ENCODE measurements at regions not wholly inside any gene's neighbourhood (a gene's known extent, or its start where the extent isn't known, plus 50 kb on each side); places are given as distances from the start of the nearest gene placed in this dataset.

DNA sequence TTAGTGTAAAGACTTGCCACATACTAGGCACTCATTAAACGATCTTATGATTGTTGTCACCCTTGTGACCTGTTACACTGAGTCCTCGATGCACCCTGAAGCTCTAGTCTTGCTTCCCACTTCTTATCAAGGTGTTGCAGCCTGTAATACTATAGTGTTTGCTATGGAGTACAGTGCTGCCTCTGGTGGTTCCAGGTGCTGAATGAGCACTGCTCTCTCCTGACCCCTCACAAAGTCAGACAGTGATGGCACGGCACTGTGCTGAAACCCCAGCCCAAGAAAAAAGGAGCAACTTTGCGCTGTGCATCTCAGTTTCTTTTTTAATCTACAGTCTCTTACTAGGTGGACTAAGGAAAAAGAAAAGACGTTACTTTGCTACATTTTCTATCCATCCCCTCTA lies 106.3 kb downstream of the GC start:
- TF ChIP-seq, protein P1, sequence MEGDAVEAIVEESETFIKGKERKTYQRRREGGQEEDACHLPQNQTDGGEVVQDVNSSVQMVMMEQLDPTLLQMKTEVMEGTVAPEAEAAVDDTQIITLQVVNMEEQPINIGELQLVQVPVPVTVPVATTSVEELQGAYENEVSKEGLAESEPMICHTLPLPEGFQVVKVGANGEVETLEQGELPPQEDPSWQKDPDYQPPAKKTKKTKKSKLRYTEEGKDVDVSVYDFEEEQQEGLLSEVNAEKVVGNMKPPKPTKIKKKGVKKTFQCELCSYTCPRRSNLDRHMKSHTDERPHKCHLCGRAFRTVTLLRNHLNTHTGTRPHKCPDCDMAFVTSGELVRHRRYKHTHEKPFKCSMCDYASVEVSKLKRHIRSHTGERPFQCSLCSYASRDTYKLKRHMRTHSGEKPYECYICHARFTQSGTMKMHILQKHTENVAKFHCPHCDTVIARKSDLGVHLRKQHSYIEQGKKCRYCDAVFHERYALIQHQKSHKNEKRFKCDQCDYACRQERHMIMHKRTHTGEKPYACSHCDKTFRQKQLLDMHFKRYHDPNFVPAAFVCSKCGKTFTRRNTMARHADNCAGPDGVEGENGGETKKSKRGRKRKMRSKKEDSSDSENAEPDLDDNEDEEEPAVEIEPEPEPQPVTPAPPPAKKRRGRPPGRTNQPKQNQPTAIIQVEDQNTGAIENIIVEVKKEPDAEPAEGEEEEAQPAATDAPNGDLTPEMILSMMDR (conservative IDR thresholded peaks at IDR 0.05; ENCODE audit: low read depth, low read length) = no peak
- TF ChIP-seq MAFK (IDR thresholded peaks at IDR 0.05; ENCODE audit: low read depth, low read length) (no peak), CEBPB (IDR thresholded peaks at IDR 0.05; ENCODE audit: low read depth, low read length) (no peak), POLR2A (IDR thresholded peaks at IDR 0.05; ENCODE audit: low read depth, low read length) (no peak), NFE2L2 (IDR thresholded peaks at IDR 0.05; ENCODE audit: low read depth, low read length) (no peak), CHD1 (IDR thresholded peaks at IDR 0.05; ENCODE audit: low read depth, low read length) (no peak)
- TF ChIP-seq, protein P2, sequence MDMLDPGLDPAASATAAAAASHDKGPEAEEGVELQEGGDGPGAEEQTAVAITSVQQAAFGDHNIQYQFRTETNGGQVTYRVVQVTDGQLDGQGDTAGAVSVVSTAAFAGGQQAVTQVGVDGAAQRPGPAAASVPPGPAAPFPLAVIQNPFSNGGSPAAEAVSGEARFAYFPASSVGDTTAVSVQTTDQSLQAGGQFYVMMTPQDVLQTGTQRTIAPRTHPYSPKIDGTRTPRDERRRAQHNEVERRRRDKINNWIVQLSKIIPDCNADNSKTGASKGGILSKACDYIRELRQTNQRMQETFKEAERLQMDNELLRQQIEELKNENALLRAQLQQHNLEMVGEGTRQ (IDR thresholded peaks at IDR 0.05; ENCODE audit: low read depth, low read length) = no peak

All from IMR-90 (cell line).